IMR-90 (cell line): ENCODE measurements at regions not wholly inside any gene's neighbourhood (a gene's known extent, or its start where the extent isn't known, plus 50 kb on each side); places are given as distances from the start of the nearest gene placed in this dataset.

ENCODE experiments used
- ATAC-seq: fragments of 200-7000 bp; cut with Tn5 transposase; 2 replicates; pipeline ENCODE4 v1.9.1; 2020; ENCODE audit warnings: low read depth, mild to moderate bottlenecking, moderate library complexity
- BruUV-seq: library from RNA; stranded (reverse); fragments of 400-500 nt; replicated peaks from 2 replicates; lab custom pipeline; 2021; lab: Mats Ljungman, UMichigan
- CTCF ChIA-PET: fragments of 300-600 bp; formaldehyde crosslinking; extraction: SDS; loops from one replicate; lab custom pipeline; 2021; ENCODE audit warnings: antibody characterized with exemption; lab: Yijun Ruan, JAX
- POLR2A ChIA-PET: fragments of 300-600 bp; sonication (Branson Sonifier 250); formaldehyde crosslinking; loops from one replicate; lab custom pipeline; 2022; ENCODE audit warnings: antibody characterized with exemption; ENCODE audit not compliant: unreplicated experiment; lab: Charles Lee
- DNase-seq: peaks from one replicate; pipeline ENCODE4 v3.0.0; 2013
- H2AFZ ChIP-seq: replicated peaks from 2 replicates; pipeline ENCODE3; 2013; ENCODE audit warnings: low read length, mild to moderate bottlenecking; ENCODE audit not compliant: poor library complexity
- H2AK5ac ChIP-seq: 2 replicates; pipeline ENCODE4 v1.6.1; 2013; ENCODE audit warnings: low read depth, low read length, inconsistent platforms
- H2AK9ac ChIP-seq: replicated peaks from 2 replicates; pipeline ENCODE3; 2013; ENCODE audit warnings: mild to moderate bottlenecking, low read depth, low read length, moderate library complexity; ENCODE audit not compliant: poor library complexity
- H2BK120ac ChIP-seq: 2 replicates; pipeline ENCODE4 v1.6.1; 2013; ENCODE audit warnings: low read depth, low read length, inconsistent platforms
- H2BK15ac ChIP-seq: 3 replicates; pipeline ENCODE4 v1.6.1; 2013; ENCODE audit warnings: low read depth, low read length, inconsistent platforms
- H2BK20ac ChIP-seq: 2 replicates; pipeline ENCODE4 v1.6.1; 2013; ENCODE audit warnings: low read depth, mild to moderate bottlenecking, inconsistent platforms, low read length, moderate library complexity
- H2BK5ac ChIP-seq: 2 replicates; pipeline ENCODE4 v1.6.1; 2013; ENCODE audit warnings: mild to moderate bottlenecking, low read depth, low read length, inconsistent platforms; ENCODE audit not compliant: poor library complexity, severe bottlenecking
- H3K14ac ChIP-seq: replicated peaks from 2 replicates; pipeline ENCODE4 v1.6.1; 2013; ENCODE audit warnings: low read depth, low read length, inconsistent platforms
- H3K18ac ChIP-seq: 2 replicates; pipeline ENCODE4 v1.6.1; 2013; ENCODE audit warnings: low read depth, low read length, control low read depth
- H3K23ac ChIP-seq: 2 replicates; pipeline ENCODE4 v1.6.1; 2013; ENCODE audit warnings: low read depth, low read length, inconsistent platforms
- H3K27ac ChIP-seq: 2 replicates; pipeline ENCODE4 v1.5.1; 2013; ENCODE audit warnings: mild to moderate bottlenecking, control low read depth, low read length; ENCODE audit not compliant: insufficient read depth
- H3K27me3 ChIP-seq: 2 replicates; pipeline ENCODE4 v1.6.1; 2013; ENCODE audit warnings: low read length; ENCODE audit not compliant: control insufficient read depth, insufficient read depth
- H3K36me3 ChIP-seq: 2 replicates; pipeline ENCODE4 v1.6.1; 2013; ENCODE audit warnings: low read length, mixed read lengths; ENCODE audit not compliant: control insufficient read depth, insufficient read depth
- H3K4ac ChIP-seq: 2 replicates; pipeline ENCODE4 v1.6.1; 2013; ENCODE audit warnings: low read depth, low read length, inconsistent platforms
- H3K4me1 ChIP-seq: 2 replicates; pipeline ENCODE4 v1.6.1; 2013; ENCODE audit warnings: low read length, mixed read lengths; ENCODE audit not compliant: control insufficient read depth, insufficient read depth
- H3K4me2 ChIP-seq: 2 replicates; pipeline ENCODE4 v1.6.1; 2013; ENCODE audit warnings: low read depth, mild to moderate bottlenecking, control low read depth, low read length, moderate library complexity
- H3K4me3 ChIP-seq: 2 replicates; pipeline ENCODE4 v1.5.1; 2013; ENCODE audit warnings: low read depth, mild to moderate bottlenecking, control low read depth, low read length, moderate library complexity; ENCODE audit not compliant: insufficient read depth
- H3K56ac ChIP-seq: 2 replicates; pipeline ENCODE4 v1.6.1; 2013; ENCODE audit warnings: low read length, inconsistent platforms; ENCODE audit not compliant: insufficient read depth; ENCODE audit errors: extremely low read depth
- H3K79me1 ChIP-seq, 2 experiments: 2 replicates each; pipeline ENCODE4 v1.6.1; 2013; ENCODE audit warnings: low read length in 2 of 2, inconsistent platforms in 1 of 2, low read depth in 1 of 2
- H3K9ac ChIP-seq: 2 replicates; pipeline ENCODE4 v1.6.1; 2013; ENCODE audit warnings: low read depth, low read length, control low read depth
- H3K9me1 ChIP-seq: 2 replicates; pipeline ENCODE4 v1.6.1; 2013; ENCODE audit warnings: low read length, inconsistent platforms; ENCODE audit not compliant: insufficient read depth
- H3K9me3 ChIP-seq: 2 replicates; pipeline ENCODE4 v1.6.1; 2013; ENCODE audit warnings: low read length; ENCODE audit not compliant: control insufficient read depth, insufficient read depth
- H4K20me1 ChIP-seq: 2 replicates; pipeline ENCODE4 v1.6.1; 2013; ENCODE audit warnings: low read length, inconsistent platforms; ENCODE audit not compliant: insufficient read depth
- H4K5ac ChIP-seq: 2 replicates; pipeline ENCODE4 v1.6.1; 2013; ENCODE audit warnings: mild to moderate bottlenecking, low read depth, low read length, control low read depth
- H4K8ac ChIP-seq, 2 experiments: 2 replicates each; pipeline ENCODE4 v1.6.1; 2013; ENCODE audit warnings: low read depth in 2 of 2, low read length in 2 of 2, control low read depth in 1 of 2, inconsistent platforms in 1 of 2
- H4K91ac ChIP-seq: 2 replicates; pipeline ENCODE4 v1.6.1; 2013; ENCODE audit warnings: low read depth, low read length, inconsistent platforms; ENCODE audit not compliant: insufficient read depth
- CHD1 ChIP-seq: IDR thresholded peaks from 2 replicates; pipeline ENCODE4 v1.6.1; 2012; ENCODE audit warnings: low read depth, low read length, improper control_type of control experiment
- WGBS, 2 experiments: methylation state at CpG; one replicate each; pipeline versions ENCODE4 v1.1.5 to v1.1.7; 2013; ENCODE audit warnings: missing lambda C conversion rate in 2 of 2; ENCODE audit not compliant: insufficient read length in 1 of 2; ENCODE audit errors: extremely low coverage in 2 of 2; 5-methylcytosine and 5-hydroxymethylcytosine counted together
- dilution Hi-C: fragments of 300-500 bp; cut with HindIII; formaldehyde crosslinking; loops from one replicate; pipeline ENCODE4 v1.14.3; 2018; ENCODE audit warnings: low sequenced_read_pairs; ENCODE audit not compliant: unreplicated experiment
- in situ Hi-C: fragments of 300-500 bp; cut with MboI; formaldehyde crosslinking; loops from 3 replicates; pipeline ENCODE4 v1.14.3; 2019; ENCODE audit warnings: low sequenced_read_pairs, inconsistent platforms, mixed read lengths
- intact Hi-C: fragments of 100-400 bp; cut with micrococcal nuclease; formaldehyde crosslinking; loops from 2 replicates; pipeline ENCODE4 v1.10.0; 2022

- no peak overlapping the region for H3K4ac ChIP-seq
- WGBS, 2 experiments: 0% methylated on average over 1 of the region's 6 CpGs; no CpG with 5 or more reads in 1 of the 2 experiments
- H2BK15ac ChIP-seq: no peak overlapping the region
- no peaks in the 10 kb centered on the region for H3K79me1 ChIP-seq
- H2BK120ac ChIP-seq: no peak overlapping the region
- H3K9me3 ChIP-seq: peaks cover 15% of the 10 kb centered on the region
- no peak overlapping the region for H3K18ac ChIP-seq
- H2AK9ac ChIP-seq: no peak overlapping the region
- BruUV-seq: no TSS peak
- no peaks in the 10 kb centered on the region for H3K4me1 ChIP-seq
- ChIA-PET CTCF (no interaction called here), POLR2A (no interaction called here)
- no peak overlapping the region for H3K14ac ChIP-seq
- H3K4me2 ChIP-seq: no peak overlapping the region
- no peak overlapping the region for H4K8ac ChIP-seq
- no peak overlapping the region for H3K56ac ChIP-seq
- H4K20me1 ChIP-seq: no peaks in the 10 kb centered on the region
- H2AK5ac ChIP-seq: no peak overlapping the region
- H3K9me1 ChIP-seq: no peaks in the 10 kb centered on the region
- no peak for TF ChIP-seq CHD1
- no peak overlapping the region for H3K27ac ChIP-seq
- no peak overlapping the region for H4K5ac ChIP-seq
- H4K91ac ChIP-seq: no peak overlapping the region
- H3K4me3 ChIP-seq: no peak overlapping the region
- no peaks in the 10 kb centered on the region for H3K27me3 ChIP-seq
- no peak for ATAC-seq
- no peaks in the 10 kb centered on the region for H3K36me3 ChIP-seq
- no peak overlapping the region for H3K9ac ChIP-seq
- no peak overlapping the region for H2BK20ac ChIP-seq
- dilution Hi-C loops: no loop called here
- no peak overlapping the region for H2BK5ac ChIP-seq
- no peak overlapping the region for H2AFZ ChIP-seq
- DNase-seq: no peak
- no peak overlapping the region for H3K23ac ChIP-seq
- in situ Hi-C loops: no loop called here
- intact Hi-C loops: no loop called here
These were observed 104.0 kb upstream of the POU3F3 start for GRCh38 chr2:104749856-104750460.
